HG03342 (cell line): ENCODE measurements at regions not wholly inside any gene's neighbourhood (a gene's known extent, or its start where the extent isn't known, plus 50 kb on each side); places are given as distances from the start of the nearest gene placed in this dataset.
"Not testable (repeated sequence)": the region's sequence is repeated elsewhere in the genome, so short reads cannot be mapped to it uniquely, and the experiment has no call there.

ENCODE experiments used
- ATAC-seq: cut with Tn5 transposase; IDR thresholded peaks from one replicate; pipeline ENCODE4 v1.9.1; 2021; ENCODE audit warnings: mild to moderate bottlenecking, moderate library complexity; ENCODE audit not compliant: unreplicated experiment

DNA sequence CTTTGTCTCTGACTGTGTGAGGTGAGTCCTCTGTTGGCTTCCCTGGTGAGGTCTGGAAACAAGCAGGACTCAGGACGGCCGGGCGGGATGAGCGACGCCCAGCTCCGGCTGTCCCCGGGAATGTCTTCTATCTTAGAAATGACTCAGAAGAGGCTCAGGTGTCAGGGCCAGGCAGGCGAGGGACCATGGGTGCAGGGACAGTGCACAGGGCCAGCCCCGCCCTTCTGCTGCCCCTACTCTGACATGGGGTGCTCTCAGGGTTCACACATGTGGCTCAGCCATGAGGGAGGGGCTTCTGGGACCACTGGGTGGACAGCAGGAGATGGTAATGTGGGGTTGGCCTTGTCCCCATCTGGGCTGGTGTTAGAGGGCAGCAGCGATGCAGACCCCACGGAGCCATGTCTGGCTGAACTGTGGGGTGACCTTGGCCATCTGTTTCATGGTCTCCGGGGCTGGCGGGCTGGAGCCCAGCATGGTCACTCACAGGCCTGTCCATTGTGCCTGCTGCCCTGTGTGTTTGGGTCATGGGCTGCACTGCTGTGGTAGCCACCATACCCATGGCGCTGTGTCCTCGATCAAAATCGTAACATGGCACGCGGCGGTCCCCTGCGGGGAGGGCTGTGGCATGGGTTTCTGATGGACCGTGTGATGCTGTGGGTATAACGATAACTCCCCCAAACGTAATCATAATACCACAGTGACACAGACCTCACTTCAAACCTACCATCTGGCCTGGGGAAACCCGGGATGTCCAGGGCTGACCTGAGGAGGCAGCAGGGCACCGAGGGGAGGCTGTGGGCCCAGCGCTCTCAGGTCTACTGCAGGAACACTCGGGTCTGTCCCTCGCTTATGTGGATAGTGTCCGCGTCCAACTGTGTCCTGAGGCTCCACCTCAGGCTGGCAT lies 368.8 kb downstream of the TMEM121 start:
- no peak for ATAC-seq

DNA sequence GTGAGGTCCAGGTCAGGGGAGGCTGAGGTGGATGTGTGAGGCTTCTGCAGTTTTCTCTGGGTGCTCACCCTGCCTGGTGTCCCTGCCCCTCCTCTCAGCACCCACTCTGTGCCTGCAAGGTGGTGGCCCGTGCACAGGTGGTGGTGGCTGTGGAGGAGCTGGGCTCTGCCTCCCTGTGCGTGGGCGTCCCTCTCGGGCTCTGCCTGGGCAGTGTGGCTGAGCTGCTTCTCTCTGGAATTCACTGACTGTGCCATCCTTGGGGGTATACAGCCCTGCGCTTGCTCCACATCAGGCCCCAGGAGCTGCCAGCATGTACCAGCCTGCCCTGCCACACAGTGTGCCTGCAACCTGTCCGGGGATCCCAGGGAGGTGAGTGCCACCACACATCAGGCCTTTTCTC lies 369.8 kb downstream of the TMEM121 start:
- ATAC-seq = not testable (repeated sequence)

DNA sequence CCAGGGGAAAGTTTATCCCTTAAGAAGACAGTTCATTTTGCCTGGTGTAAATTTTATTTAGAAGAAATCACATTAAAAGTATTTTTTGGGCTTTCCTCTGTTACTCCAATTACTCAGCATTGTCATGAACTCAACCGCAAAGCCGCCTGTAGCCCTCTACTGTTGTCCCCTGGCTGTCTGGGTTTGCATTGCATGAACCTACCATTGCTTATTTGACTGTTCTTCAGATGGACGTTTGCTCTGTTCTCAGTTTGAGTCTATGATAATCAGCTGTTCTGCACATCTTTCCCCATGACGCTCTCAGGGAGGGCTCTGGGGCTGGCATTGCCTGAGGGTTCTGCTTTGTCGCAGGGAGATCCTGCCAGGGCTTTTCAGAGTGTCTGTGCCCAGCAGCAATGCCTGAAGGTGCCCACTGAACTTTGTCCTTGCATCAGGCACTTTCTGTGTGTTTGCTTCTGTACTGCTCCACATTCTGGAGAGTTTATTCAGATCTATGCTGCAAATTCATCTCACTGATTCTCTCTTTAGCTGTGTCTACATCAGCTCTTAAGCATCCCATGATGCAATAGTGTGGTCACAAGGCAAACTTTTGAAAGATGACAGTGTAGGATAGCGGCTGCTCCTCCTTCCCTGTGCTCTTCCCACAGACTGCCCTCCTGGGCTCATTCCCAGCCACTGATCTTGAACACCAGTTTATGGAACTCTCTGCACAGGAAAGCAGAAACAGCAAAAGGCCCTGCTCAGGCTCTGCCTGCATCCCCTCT lies 370.8 kb downstream of the TMEM121 start:
- not testable (repeated sequence) for ATAC-seq

DNA sequence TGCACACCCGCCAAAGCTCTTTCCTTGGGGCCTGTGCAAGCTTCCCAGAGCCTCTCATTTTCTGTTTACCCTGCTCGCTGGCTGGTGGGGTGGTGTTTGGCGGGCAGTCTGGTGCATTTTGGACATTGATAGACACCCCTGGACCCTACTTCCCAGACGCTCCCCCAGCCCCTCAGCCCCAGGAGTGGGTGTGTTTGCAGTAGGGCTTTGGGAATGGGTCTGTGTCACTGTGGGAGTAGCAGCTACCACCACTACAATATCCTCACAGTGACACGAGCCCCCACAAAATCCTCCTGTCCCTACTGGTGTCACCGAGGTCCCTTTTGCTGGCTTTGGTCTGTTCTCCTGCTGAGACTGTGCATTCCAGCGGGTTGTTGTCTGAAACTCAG lies 371.3 kb downstream of the TMEM121 start:
- no peak for ATAC-seq

DNA sequence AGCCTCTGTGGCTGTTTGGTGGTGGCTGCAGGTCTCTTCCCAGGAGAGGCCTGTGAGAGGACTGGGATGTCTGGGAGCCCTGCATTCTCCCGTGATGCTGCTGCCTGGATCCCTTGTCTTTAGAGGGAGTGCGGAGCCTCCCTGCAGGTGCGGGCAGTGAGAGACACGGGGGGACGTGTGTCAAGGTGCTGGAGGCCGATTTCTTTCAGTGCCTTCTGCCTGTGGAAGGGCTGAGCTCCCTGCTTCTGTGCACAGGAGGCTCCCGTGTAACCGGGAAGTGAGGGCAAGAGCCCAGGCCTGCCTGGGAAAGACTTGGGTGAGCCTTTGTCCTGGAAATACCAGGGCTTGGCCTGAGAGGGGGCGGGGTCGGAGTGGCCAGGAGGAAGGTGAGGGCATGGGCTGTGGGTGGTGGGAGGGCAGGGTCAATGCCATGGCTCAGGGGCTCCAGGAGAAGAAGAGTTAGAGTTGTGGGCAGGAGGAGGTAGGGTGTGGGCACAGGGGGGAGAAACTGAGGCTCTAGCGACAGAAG lies 372.2 kb downstream of the TMEM121 start:
- no peak for ATAC-seq

DNA sequence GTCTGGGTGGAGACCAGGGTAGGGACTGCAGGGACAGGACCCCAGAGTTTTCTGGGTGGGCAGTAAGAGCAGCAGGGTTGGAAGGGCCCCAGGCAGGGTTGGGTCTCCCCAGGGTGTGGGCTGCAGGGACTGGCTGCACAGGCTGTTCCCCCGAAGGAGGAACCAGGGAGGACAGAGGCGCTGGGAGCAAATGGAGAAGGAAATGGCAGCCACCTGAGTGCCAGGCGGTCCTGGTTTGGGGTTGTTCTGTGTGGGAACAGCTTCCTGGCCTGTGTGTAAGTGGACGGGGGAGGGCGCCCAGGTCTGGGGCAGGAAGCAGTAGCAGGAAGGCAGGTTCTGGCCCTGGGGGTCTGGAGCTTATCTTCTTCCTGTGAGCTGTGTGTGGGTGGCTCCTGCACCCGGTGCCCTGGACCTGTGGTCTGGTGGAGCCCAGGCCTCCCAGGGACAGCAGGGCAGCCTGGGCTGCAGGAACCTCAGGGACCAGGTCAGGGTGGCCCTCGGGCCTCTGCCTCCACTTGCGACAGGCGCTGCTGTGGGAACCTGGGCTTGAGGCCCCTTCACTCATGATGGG lies 372.8 kb downstream of the TMEM121 start:
- ATAC-seq = no peak

DNA sequence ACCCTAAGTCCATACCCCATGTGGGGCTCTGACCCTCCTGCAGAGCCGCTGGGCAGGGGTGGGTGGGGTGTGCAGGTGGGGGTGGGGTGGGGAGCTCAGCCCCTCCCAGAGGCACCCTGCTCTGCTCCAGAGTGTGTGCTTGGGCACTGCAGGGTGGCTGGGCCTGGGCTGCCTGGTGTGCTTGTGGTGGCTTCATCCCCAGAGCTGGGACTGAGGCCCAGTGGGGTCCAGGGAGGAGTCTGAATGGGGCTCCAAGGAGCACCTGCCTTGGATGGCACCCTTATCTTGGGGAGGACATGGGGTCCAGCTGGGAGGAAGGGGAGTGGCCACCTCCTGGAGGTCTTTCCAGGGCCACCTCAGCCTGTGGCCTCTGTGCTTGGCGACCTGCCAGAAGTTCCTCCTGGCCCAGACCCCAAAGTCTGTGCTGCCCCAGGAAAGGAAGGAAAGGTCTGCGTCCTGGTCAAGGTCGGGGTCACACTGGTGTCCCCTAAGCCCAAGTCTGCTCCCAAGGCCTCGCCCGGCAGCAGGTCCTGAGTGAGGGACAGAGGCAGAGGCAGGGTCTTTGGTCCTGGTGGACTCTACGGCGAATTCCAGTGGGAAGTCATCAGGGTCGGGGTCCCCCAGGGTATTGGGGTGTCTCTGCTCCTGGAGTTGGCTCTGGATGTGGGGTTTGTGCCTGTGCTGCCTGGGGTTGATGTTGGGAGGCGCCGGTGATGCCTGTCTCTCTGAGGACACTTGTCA lies 373.4 kb downstream of the TMEM121 start:
- no peak for ATAC-seq

DNA sequence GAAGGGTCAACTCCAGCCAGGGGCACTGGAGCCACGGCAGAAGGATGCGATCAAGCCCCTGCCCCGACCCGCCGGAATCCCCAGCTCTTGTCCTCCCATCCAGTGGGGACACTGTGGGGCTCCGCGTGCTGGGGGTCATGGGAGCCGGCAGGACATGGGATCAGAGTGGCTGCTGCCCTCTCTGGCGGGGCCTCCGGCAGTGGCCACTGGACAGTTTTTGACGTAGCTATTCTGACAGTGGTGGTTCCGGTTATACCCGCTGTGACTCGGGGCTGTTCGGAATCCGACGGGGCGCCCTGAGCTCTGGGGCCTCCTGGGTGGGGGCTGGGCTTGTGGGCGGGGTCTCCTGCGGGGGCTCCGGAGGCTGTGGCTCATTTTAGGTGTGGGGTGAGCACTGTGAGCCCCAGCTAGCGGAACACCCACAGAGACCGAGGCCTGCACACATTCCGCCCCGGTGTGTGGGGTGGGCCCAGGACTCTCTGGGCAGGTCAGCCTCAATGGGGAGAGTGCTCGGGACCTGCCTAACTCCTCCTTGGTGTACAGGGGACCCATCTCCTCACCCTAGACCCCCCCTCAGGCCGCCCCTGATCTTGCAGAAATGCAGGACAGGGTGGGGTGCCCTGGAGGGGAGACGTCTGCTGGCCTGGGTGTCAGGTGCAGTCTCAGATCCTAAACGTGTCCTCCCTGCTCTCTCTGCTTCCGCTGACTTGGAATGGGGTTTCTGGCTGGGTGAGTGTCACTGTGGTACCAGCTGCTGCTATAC lies 374.2 kb downstream of the TMEM121 start:
- no peak for ATAC-seq

DNA sequence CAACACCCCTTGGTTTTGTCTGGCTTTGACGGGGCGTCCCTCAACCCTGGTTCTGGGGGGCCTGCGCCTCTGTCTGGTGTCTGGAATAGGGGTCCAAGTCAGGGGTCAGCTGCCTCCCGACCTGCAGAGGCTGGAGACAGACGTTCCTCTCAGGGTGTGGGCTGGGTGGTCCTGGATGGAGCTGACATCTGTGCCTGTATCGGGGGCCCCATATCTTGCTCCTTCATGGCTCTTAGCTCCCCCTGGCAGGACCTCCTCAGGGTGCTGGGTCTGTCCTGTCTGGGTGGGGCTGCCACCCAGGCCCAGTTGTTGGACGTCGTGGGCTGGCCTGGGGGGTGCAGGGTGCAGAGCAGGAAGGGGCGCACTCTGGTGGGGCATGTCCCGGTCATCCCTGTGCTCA lies 374.8 kb downstream of the TMEM121 start:
- ATAC-seq = no peak

DNA sequence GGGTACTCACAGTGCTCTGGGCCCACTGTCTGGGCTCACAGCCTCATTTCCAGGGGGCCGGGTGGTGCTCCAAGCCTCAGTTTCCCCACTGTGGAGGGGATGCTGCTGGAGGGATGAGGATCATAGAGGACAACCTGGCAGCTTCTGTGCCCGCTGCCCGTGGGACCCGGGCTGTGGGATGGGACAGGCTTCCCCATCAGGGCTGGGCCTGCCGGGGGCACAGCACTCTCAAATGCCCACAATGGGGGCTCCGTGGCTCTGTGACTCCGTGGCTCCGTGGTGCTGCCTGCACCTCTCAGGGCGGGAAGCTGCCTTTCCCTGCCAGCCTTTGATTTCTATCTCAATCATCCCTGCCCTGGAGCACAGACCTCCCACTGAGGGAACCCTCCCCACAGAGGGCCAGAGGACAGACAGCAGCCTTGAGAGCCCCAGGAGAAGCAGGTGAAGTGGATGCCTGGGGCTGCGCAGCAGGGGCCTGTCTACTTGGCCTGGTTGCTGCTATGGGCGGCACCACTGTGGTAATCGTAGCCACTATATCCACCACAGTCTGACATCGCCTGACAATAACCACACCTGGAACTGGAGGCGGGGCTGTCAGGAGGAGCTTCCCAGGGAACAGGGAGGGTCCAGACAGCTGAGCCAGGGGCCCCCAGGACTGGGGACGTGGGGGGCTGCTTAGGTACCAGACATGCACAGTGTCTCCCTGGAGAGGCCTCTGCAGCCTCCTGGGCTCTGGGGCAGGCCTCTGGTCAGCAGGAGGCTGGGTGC lies 375.9 kb downstream of the TMEM121 start:
- no peak for ATAC-seq

DNA sequence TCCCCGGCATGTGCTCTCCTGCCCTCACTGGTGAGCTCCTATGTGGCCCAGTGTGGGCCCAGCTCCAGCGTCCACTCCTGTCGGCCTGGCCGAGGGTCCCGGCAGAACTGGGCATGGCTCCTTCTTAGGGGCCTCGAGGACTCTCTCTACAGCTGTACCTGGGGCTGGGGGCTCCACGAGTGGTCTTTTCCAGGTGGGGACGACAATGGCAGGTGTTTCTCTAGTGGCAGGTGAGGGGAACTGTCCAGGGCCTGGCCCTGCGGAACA lies 376.4 kb downstream of the TMEM121 start:
- not testable (repeated sequence) for ATAC-seq

DNA sequence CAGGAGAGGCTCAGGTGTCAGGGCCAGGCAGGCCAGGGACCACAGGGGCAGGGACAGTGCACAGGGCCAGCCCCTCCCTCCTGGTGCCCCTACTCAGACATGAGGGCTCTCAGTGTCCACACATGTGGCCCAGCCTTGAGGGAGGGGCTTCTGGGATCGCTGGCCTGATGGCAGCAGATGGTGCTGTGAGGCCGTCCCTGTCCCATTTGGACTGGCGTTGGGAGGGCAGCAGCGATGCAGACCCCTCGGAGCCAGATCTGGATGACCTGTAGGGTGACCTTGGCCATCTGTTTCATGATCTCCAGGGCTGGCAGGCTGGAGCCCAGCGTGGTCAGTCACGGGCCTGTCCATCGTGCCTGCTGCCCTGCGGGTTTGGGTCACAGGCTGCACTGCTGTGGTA lies 377.6 kb downstream of the TMEM121 start:
- no peak for ATAC-seq

DNA sequence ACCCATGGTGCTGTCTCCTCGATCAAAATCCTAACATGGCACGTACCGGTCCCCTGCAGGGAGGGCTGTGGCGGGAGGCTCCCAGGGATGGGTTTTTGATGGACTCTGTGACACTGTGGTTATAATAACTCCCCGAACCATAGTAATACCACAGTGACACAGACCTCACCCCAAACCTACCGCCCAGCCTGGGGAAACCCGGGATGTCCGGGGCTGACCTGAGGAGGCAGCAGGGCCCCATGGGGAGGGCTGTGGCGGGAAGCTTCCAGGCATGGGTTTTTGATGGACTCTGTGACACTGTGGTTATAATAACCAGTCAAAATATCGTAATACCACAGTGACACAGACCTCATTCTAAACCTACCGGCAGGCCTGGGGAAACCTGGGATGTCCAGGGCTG lies 378.0 kb downstream of the TMEM121 start:
- ATAC-seq = no peak

DNA sequence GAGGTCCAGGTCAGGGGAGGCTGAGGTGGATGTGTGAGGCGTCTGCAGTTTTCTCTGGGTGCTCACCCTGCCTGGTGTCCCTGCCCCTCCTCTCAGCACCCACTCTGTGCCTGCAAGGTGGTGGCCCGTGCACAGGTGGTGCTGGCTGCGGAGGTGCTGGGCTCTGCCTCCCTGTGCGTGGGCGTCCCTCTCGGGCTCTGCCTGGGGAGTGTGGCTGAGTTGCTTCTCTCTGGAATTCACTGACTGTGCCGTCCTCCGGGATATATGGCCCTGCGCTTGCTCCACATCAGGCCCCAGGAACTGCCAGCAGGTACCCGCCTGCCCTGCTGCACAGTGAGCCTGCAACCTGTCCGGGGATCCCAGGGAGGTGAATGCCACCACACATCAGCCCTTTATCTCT lies 379.1 kb downstream of the TMEM121 start:
- no peak for ATAC-seq

DNA sequence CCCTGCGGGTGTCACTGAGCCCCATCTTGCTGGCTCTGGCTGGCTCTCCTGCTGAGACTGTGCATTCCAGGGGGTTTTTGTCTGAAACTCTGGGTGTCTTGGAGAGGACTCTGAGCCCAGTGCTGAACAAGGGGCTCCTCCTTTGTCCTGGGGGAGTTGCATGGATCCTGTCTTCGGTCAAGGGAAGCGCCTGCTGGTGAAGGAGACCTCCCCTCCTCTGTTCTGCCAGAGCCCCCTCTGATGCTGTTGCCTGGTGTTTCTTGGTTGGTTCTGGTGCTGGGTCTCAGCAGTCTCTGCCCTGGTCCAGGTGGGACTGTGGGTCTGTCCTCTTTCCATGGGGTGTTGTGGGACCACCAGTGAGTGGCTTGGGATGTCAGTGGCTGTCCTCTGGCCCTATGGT lies 380.9 kb downstream of the TMEM121 start:
- ATAC-seq = no peak

DNA sequence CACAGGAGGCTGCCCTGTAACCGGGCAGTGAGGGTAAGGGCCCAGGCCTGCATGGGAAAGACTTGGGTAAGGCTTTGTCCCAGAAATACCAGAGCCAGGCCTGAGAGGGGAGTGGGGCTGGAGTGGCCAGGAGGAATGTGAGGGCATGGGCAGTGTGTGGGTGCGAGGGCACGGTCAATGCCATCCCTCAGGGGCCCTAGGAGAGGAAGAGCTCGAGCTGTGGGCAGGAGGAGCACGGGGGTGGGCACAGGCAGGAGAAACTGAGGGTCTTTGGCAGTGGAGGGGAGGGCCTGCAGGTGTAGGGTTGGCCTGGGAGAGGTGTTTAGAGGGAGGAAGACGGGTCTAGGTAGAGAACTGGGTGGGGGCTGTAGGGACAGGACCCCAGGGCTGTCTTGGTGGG lies 381.6 kb downstream of the TMEM121 start:
- no peak for ATAC-seq

DNA sequence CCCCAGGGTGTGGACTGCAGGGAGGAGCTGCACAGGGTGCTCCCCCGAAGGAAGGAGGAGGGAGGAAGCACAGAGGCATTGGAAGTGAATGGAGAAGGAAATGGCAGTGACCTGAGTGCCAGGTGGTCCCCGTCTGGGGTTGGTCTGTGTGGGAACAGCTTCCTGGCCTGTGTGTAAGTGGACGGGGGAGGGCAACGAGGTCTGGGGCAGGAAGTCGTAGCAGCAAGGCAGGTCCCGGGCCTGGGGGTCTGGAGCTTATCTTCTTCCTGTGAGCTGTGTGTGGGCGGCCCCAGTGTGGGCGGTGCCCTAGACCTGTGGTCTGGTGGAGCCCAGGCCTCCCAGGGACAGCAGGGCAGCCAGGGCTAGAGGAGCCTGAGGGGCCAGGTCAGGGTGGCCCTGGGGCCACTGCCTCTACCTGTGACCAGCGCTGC lies 382.1 kb downstream of the TMEM121 start:
- no peak for ATAC-seq

DNA sequence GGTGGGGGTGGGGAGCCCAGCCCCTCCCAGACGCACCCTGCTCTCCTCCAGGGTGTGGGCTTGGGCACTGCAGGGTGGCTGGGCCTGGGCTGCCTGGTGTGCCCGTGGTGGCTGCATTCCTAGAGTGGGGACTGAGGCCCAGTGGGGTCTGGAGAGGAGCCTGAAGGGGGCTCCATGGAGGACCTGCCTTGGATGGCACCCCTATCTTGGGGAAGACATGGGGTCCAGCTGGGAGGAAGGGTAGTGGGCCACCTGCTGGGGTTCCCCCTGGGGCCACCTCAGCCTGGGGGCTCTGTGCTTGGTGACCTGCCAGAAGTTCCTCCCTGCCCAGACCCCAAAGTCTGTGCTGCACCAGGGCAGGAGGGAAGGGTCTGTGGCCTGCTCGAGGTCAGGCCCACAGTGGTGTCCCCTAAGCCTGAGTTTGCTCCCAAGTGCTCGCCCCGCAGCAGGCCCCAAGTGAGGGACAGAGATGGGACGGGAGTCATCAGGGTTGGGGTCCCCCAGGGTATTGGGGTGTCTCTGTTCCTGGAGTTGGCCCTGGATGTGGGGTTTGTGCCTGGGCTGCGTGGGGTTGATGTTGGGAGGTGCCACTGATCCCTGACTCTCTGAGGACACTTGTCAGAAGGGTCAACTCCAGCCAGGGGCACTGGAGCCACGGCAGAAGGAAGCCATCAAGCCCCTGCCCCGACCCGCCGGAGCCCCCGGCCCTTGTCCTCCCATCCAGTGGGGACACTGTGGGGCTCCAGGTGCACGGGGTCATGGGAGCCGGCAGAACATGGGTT lies 382.9 kb downstream of the TMEM121 start:
- no peak for ATAC-seq

DNA sequence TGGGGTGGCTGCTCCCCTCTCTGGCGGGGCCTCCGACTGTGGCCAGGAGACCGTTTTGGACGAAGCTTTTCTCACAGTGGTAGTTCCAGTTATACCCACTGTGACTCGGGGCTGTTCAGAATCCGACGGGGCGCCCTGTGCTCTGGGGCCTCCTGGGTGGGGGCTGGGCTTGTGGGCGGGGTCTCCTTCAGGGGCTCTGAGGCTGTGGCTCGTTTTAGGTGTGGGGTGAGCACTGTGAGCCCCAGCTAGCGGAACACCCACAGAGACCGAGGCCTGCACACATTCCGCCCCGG lies 383.4 kb downstream of the TMEM121 start:
- not testable (repeated sequence) for ATAC-seq
